Astrocyte of the cerebellum (primary cell): ENCODE measurements at regions not wholly inside any gene's neighbourhood (a gene's known extent, or its start where the extent isn't known, plus 50 kb on each side); places are given as distances from the start of the nearest gene placed in this dataset.

Experiments used
- DNase-seq: peaks from one replicate; pipeline ENCODE4 v3.0.0-alpha.2; 2011; ENCODE audit warnings: low read depth
- H3K4me3 ChIP-seq: 2 replicates; pipeline ENCODE4 v1.5.1; 2011; ENCODE audit warnings: mild to moderate bottlenecking, low read depth, low read length, moderate library complexity
- in situ Hi-C: cut with HindIII; loops from 2 replicates; pipeline ENCODE4 v1.10.0; 2017; ENCODE audit warnings: low sequenced_read_pairs
- TF ChIP-seq, protein P1 (sequence below): IDR thresholded peaks from 2 replicates; pipeline ENCODE4 v1.5.1; 2012; ENCODE audit warnings: low read length, low read depth, moderate library complexity, mild to moderate bottlenecking; ENCODE audit errors: missing control alignments

DNA sequence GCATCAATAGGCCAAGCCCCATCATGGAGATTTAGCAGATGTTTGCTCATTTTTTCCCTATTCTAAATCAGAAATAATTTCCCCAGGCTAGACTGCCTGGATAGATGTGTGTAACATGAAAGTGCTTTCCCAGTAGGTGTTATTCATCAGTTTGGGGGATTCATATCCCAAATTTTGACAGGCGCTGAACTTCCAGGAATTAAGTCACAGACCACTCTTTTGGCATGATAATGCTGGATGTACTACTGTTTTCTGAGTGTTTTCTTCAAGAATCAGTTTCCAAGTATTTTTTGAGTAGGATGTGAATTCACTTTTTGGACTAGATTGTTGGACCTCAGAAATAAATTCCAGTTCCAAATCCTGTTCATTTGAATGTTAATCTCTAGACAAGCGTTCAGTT, 637.4 kb downstream of the REEP3 start:
- H3K4me3 ChIP-seq = no peak overlapping the region
- TF ChIP-seq, protein P1, sequence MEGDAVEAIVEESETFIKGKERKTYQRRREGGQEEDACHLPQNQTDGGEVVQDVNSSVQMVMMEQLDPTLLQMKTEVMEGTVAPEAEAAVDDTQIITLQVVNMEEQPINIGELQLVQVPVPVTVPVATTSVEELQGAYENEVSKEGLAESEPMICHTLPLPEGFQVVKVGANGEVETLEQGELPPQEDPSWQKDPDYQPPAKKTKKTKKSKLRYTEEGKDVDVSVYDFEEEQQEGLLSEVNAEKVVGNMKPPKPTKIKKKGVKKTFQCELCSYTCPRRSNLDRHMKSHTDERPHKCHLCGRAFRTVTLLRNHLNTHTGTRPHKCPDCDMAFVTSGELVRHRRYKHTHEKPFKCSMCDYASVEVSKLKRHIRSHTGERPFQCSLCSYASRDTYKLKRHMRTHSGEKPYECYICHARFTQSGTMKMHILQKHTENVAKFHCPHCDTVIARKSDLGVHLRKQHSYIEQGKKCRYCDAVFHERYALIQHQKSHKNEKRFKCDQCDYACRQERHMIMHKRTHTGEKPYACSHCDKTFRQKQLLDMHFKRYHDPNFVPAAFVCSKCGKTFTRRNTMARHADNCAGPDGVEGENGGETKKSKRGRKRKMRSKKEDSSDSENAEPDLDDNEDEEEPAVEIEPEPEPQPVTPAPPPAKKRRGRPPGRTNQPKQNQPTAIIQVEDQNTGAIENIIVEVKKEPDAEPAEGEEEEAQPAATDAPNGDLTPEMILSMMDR = no peak
- in situ Hi-C loops = no loop called here
- DNase-seq = no peak

DNA sequence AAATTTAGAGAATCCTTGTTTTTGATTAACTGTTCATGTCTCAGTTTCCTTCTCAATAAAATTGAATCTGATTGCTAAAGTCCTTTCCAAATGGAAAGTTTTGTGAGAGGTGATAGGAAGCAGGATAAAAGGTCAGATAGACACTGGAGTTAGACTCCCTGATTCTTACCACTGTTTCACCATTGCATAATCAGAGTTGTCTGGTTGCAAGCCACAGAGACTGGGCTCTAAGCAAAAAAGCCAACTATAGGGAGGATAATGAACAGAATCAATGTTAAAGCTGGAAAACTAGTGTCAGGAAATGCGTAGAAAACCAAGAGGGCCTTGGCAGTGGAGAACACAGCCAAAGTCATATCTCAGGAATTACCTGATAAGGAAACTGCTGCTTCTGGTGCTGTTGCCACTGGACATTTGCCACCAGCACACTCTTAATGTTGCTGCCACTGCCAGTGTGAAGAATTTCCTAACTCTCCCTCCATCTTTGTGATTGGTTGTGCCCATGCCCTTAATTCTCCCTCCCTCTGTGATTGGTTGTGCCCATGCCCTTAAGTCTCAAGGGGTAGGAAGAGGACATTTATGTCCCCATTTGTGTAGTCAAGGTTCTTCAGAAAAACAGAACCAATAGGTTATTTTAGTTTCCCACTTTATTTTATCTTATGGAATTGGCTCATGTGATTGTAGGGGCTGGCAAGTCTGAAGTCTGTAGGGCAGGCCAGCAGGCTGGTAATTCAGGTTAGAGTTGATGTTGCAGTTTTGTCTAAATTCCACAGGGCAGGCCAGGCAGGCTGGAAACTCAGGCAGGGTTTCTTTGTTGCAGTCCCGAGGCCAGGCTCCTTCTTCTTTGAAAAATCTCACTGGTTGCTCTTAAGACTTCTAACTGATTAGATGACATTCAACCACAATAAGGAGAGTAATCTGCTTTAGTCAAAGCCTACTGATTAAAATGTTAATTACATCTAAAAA, 639.0 kb downstream of the REEP3 start:
- no peak overlapping the region for H3K4me3 ChIP-seq
- TF ChIP-seq, protein P1 = no peak
- in situ Hi-C loops = no loop called here
- no peak for DNase-seq

DNA sequence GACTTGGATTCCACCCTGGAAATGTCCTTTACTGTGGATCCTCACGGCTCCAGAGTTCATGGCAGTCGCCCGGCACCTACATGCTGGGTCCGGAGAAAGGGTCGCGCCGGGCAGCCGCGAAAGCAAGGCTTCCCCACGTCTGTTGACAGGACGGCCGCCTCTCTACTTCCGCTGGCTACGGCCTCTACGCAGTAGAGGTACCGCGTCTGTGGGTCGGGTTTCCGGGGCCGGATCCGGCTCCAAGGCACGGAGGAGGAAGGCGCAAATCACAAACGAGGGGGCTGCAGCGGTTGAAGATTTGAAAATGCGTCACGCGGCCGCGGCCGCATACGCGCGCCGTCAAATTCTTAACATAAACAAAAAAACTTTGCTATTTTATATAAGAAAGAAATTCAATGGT, 649.6 kb downstream of the REEP3 start:
- TF ChIP-seq, protein P1 = no peak

DNA sequence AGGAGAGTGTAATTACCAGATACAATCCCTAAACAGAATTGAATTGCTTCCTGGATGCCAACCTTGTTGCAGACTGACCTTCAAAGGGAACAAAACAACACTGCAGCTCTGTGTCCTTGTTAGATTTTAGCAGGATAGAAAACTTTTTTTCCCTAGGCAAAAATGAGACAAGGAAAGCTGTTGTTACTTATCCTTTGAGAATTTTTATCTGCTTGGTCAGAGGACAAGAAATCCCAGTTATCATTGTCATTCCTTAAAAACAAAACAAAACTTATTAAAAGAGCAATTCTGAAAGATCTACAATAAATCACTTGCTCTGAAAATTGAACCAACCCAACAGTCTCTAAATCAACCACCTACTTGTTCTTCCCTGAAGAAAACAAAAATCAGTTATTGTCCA, 652.6 kb downstream of the REEP3 start:
- TF ChIP-seq, protein P1 = no peak
- no peak overlapping the region for H3K4me3 ChIP-seq
- in situ Hi-C loops = no loop called here
- no peak for DNase-seq

More for the DNA sequence above, 649.6 kb downstream of the REEP3 start:
- no peak overlapping the region for H3K4me3 ChIP-seq
- in situ Hi-C loops = no loop called here
- DNase-seq = no peak

DNA sequence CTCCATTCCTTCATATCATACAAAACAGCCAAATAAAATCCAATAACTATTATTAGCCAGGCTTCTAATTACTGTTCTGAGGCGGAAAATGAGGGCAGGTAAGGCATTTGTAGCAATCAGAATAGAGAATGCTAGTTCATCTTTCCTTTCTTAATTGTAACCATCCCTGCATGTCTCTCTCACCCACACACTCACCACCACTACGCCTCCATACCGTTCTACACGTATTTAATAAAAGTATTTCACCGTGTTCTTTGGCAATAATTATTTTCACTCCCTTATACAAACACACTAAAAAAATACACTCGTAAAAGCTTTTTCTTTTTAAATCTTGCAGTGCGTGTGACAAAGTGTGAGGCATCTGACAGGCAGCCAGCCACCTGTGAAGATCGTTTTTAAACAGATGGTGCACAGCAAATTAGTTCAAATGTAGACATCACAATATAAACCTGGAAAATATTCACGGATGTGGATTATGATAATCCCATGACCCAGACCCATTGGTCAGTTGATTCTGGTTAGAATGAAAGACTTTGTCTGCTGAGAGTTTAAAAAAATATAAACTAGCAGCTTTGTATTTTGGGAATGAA, 653.6 kb downstream of the REEP3 start:
- DNase-seq = no peak
- H3K4me3 ChIP-seq = no peak overlapping the region
- TF ChIP-seq, protein P1 = no peak
- in situ Hi-C loops = no loop called here

DNA sequence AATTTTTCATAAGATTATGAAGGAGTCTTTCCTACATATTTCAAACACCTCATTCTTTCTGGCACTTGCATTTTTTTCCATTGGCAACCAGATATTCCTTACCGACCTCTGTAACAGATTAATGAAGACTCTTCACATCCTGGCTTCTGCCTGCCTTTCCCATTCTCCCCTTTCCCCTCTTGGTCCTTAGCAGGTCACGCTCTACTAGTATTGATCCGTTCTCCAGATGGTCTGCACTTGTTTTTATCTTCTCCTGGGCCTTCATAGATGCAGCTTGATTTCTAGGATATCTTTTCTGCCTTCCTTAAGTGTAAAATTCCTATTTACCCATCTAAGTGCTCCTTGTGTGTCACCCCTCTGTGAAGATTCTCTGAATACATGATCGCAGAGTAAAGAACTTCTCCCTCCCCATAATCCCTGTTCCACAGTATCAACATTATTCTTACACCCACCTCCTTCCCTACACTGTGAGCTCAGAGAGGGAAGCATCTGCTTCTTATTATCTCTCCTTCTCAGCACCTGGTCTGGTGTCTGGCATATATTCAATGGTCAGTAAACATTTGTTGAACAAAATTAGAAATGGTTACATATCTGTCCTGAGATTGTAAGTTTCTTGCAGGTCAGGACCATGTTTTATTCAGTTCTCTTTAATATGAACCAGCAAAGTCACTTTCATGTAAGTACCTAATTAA, 654.2 kb downstream of the REEP3 start:
- TF ChIP-seq, protein P1 = no peak
- in situ Hi-C loops = no loop called here
- no peak for DNase-seq
- H3K4me3 ChIP-seq = no peak overlapping the region
